Naive thymus-derived CD4-positive, alpha-beta T cell (primary cell): ENCODE measurements at regions not wholly inside any gene's neighbourhood (a gene's known extent, or its start where the extent isn't known, plus 50 kb on each side); places are given as distances from the start of the nearest gene placed in this dataset.

ENCODE experiments used
- ATAC-seq: fragments of 150-1000 bp; cut with Tn5 transposase; 2 replicates; pipeline ENCODE4 v1.10.0; 2021; ENCODE audit warnings: mild to moderate bottlenecking, moderate library complexity
- CTCF ChIA-PET: fragments of 350-600 bp; sonication (Branson Sonifier 250); formaldehyde crosslinking; loops from one replicate; lab custom pipeline; 2021; ENCODE audit warnings: antibody characterized with exemption; lab: Charles Lee
- POLR2A ChIA-PET: fragments of 350-600 bp; sonication (Branson Sonifier 250); formaldehyde crosslinking; loops from one replicate; lab custom pipeline; 2021; ENCODE audit warnings: antibody characterized with exemption, inconsistent platforms; lab: Charles Lee
- DNase-seq, 9 donors: peaks; one replicate each; pipeline versions ENCODE4 v3.0.0 to v3.0.0-alpha.2; 2020 to 2022; ENCODE audit warnings: mixed read lengths in 1 of 9
- H3K27ac ChIP-seq: one replicate; pipeline ENCODE4 v1.7.0; 2013; ENCODE audit warnings: mild to moderate bottlenecking, low read depth, low read length, moderate library complexity
- H3K27me3 ChIP-seq, 2 donors: one replicate each; pipeline ENCODE4 v1.7.0; 2013; ENCODE audit warnings: low read length in 2 of 2, mild to moderate bottlenecking in 2 of 2, moderate library complexity in 2 of 2; ENCODE audit not compliant: control insufficient read depth in 2 of 2, insufficient read depth in 2 of 2
- H3K36me3 ChIP-seq, 3 experiments: 1 replicate in 2 of 3; 2 replicates in 1 of 3; pipeline ENCODE4 v1.7.0; 2013; ENCODE audit warnings: low read length in 3 of 3, mild to moderate bottlenecking in 3 of 3, moderate library complexity in 1 of 3; ENCODE audit not compliant: insufficient read depth in 3 of 3, control insufficient read depth in 2 of 3
- H3K4me1 ChIP-seq, 2 donors: one replicate each; pipeline ENCODE4 v1.7.0; 2013; ENCODE audit warnings: low read length in 2 of 2, mild to moderate bottlenecking in 2 of 2, moderate library complexity in 1 of 2; ENCODE audit not compliant: control insufficient read depth in 2 of 2, insufficient read depth in 2 of 2
- H3K4me3 ChIP-seq: 2 replicates; pipeline ENCODE4 v1.7.0; 2013; ENCODE audit warnings: mild to moderate bottlenecking, low read length
- H3K9me3 ChIP-seq, 3 experiments: 1 replicate in 2 of 3; 2 replicates in 1 of 3; pipeline ENCODE4 v1.7.0; 2013; ENCODE audit warnings: low read length in 3 of 3; ENCODE audit not compliant: control insufficient read depth in 2 of 3
- H3K27ac Mint-ChIP-seq, 9 donors: one replicate each; pipeline ENCODE4 v1.8.0; 2020 to 2022; ENCODE audit warnings: mixed read lengths in 9 of 9, mild to moderate bottlenecking in 8 of 9, moderate library complexity in 5 of 9, inconsistent platforms in 2 of 9
- H3K27me3 Mint-ChIP-seq, 5 donors: one replicate each; pipeline ENCODE4 v1.8.0; 2021 to 2022; ENCODE audit warnings: mixed read lengths in 5 of 5, mild to moderate bottlenecking in 1 of 5
- H3K36me3 Mint-ChIP-seq, 5 donors: one replicate each; pipeline ENCODE4 v1.8.0; 2020 to 2022; ENCODE audit warnings: mixed read lengths in 5 of 5, mild to moderate bottlenecking in 3 of 5, inconsistent platforms in 1 of 5
- H3K4me1 Mint-ChIP-seq, 7 donors: one replicate each; pipeline ENCODE4 v1.8.0; 2020 to 2022; ENCODE audit warnings: mixed read lengths in 7 of 7, mild to moderate bottlenecking in 3 of 7, inconsistent platforms in 1 of 7
- H3K4me3 Mint-ChIP-seq, 10 donors: one replicate each; pipeline ENCODE4 v1.8.0; 2020 to 2022; ENCODE audit warnings: mild to moderate bottlenecking in 10 of 10, mixed read lengths in 10 of 10, moderate library complexity in 6 of 10, inconsistent platforms in 2 of 10
- H3K9me3 Mint-ChIP-seq, 11 donors: one replicate each; pipeline ENCODE4 v1.8.0; 2020 to 2022; ENCODE audit warnings: mixed read lengths in 11 of 11, mild to moderate bottlenecking in 4 of 11, inconsistent platforms in 1 of 11, moderate library complexity in 1 of 11
- intact Hi-C, 2 donors: fragments of 100-400 bp; cut with micrococcal nuclease; formaldehyde crosslinking; loops; one replicate each; pipeline ENCODE4 v1.15.1; 2023

GRCh38 chr22:48316257-48317250, 1511.1 kb downstream of the BRD1 start:
- Mint-ChIP-seq H3K9me3 (peaks cover 0 to 26% (median 10%) of the 10 kb centered on the region in 11 donors), H3K4me3 (no peak overlapping the region), H3K36me3 (peaks cover 0 to 4% (median 0%) of the 10 kb centered on the region in 5 donors), H3K27me3 (peaks cover 0 to 6% (median 0%) of the 10 kb centered on the region in 5 donors), H3K4me1 (no peaks in the 10 kb centered on the region), H3K27ac (no peak overlapping the region)
- H3K36me3 ChIP-seq, result no peaks in the 10 kb centered on the region
- intact Hi-C loops, result no loop called here
- no peak overlapping the region for H3K27ac ChIP-seq
- H3K9me3 ChIP-seq, result no peaks in the 10 kb centered on the region
- no peak overlapping the region for H3K4me3 ChIP-seq
- CTCF ChIA-PET, result no interaction called here
- H3K4me1 ChIP-seq, result no peaks in the 10 kb centered on the region
- POLR2A ChIA-PET, result no interaction called here
- no peak for ATAC-seq
- peak in 1 of 9 donors; percentile 8 for DNase-seq
- H3K27me3 ChIP-seq, result no peaks in the 10 kb centered on the region

GRCh38 chr22:48315439-48316256, 1512.0 kb downstream of the BRD1 start:
- Histone ChIP-seq H3K36me3 (no peaks in the 10 kb centered on the region), H3K27me3 (no peaks in the 10 kb centered on the region), H3K9me3 (peaks cover 0 to 2% (median 0%) of the 10 kb centered on the region in 3 experiments), H3K4me3 (no peak overlapping the region), H3K27ac (no peak overlapping the region), H3K4me1 (no peaks in the 10 kb centered on the region)
- intact Hi-C loops, result no loop called here
- Mint-ChIP-seq H3K27me3 (peaks cover 0 to 6% (median 0%) of the 10 kb centered on the region in 5 donors), H3K4me1 (no peaks in the 10 kb centered on the region), H3K36me3 (peaks cover 0 to 4% (median 0%) of the 10 kb centered on the region in 5 donors), H3K9me3 (peaks cover 0 to 36% (median 10%) of the 10 kb centered on the region in 11 donors), H3K4me3 (no peak overlapping the region), H3K27ac (no peak overlapping the region)
- no peak for DNase-seq
- POLR2A ChIA-PET, result no interaction called here
- no peak for ATAC-seq
- CTCF ChIA-PET, result no interaction called here

GRCh38 chr22:48314073-48314472, 1513.6 kb downstream of the BRD1 start:
- no peak for ATAC-seq
- Histone ChIP-seq H3K9me3 (peaks cover 0 to 4% (median 0%) of the 10 kb centered on the region in 3 experiments), H3K36me3 (no peaks in the 10 kb centered on the region), H3K27me3 (no peaks in the 10 kb centered on the region), H3K4me1 (no peaks in the 10 kb centered on the region), H3K27ac (no peak overlapping the region), H3K4me3 (no peak overlapping the region)
- peaks cover 0 to 6% (median 0%) of the 10 kb centered on the region in 5 donors for H3K27me3 Mint-ChIP-seq
- ChIA-PET CTCF (no interaction called here), POLR2A (no interaction called here)
- H3K9me3 Mint-ChIP-seq, result peaks cover 0 to 45% (median 12%) of the 10 kb centered on the region in 11 donors
- no peak overlapping the region for H3K4me3 Mint-ChIP-seq
- DNase-seq, result no peak
- no peak overlapping the region for H3K27ac Mint-ChIP-seq
- no peaks in the 10 kb centered on the region for H3K4me1 Mint-ChIP-seq
- intact Hi-C loops, result no loop called here
- H3K36me3 Mint-ChIP-seq, result peaks cover 0 to 4% (median 0%) of the 10 kb centered on the region in 5 donors

GRCh38 chr22:48313175-48313830, 1514.4 kb downstream of the BRD1 start:
- H3K4me3 Mint-ChIP-seq, result peak overlapping the region in 1 of 10 donors; percentile 20
- peaks cover 0 to 4% (median 0%) of the 10 kb centered on the region in 3 experiments for H3K9me3 ChIP-seq
- H3K27ac ChIP-seq, result no peak overlapping the region
- no peak for ATAC-seq
- no peak overlapping the region for H3K4me3 ChIP-seq
- H3K36me3 ChIP-seq, result no peaks in the 10 kb centered on the region
- DNase-seq, result no peak
- H3K27me3 ChIP-seq, result no peaks in the 10 kb centered on the region
- H3K27me3 Mint-ChIP-seq, result peaks cover 0 to 6% (median 0%) of the 10 kb centered on the region in 5 donors
- no peak overlapping the region for H3K27ac Mint-ChIP-seq
- no peaks in the 10 kb centered on the region for H3K4me1 Mint-ChIP-seq
- no peaks in the 10 kb centered on the region for H3K4me1 ChIP-seq
- POLR2A ChIA-PET, result no interaction called here
- intact Hi-C loops, result no loop called here
- CTCF ChIA-PET, result no interaction called here
- H3K36me3 Mint-ChIP-seq, result peaks cover 0 to 4% (median 0%) of the 10 kb centered on the region in 5 donors
- H3K9me3 Mint-ChIP-seq, result peaks cover 0 to 45% (median 12%) of the 10 kb centered on the region in 11 donors

- no peaks in the 10 kb centered on the region for H3K4me1 ChIP-seq
- no peak overlapping the region for H3K27ac ChIP-seq
- ChIA-PET POLR2A (no interaction called here), CTCF (no interaction called here)
- ATAC-seq, result no peak
- H3K27ac Mint-ChIP-seq, result no peak overlapping the region
- no peak overlapping the region for H3K4me3 ChIP-seq
- H3K27me3 ChIP-seq, result no peaks in the 10 kb centered on the region
- H3K9me3 Mint-ChIP-seq, result peaks cover 0 to 45% (median 12%) of the 10 kb centered on the region in 11 donors
- no peaks in the 10 kb centered on the region for H3K36me3 ChIP-seq
- peaks cover 0 to 4% (median 0%) of the 10 kb centered on the region in 5 donors for H3K36me3 Mint-ChIP-seq
- peaks cover 0 to 4% (median 0%) of the 10 kb centered on the region in 3 experiments for H3K9me3 ChIP-seq
- H3K27me3 Mint-ChIP-seq, result peaks cover 0 to 6% (median 0%) of the 10 kb centered on the region in 5 donors
- intact Hi-C loops, result no loop called here
- no peaks in the 10 kb centered on the region for H3K4me1 Mint-ChIP-seq
- no peak overlapping the region for H3K4me3 Mint-ChIP-seq
- no peak for DNase-seq
Measured at GRCh38 chr22:48310740-48311139, 1516.9 kb downstream of the BRD1 start.

- H3K27ac ChIP-seq, result no peak overlapping the region
- H3K36me3 ChIP-seq, result no peaks in the 10 kb centered on the region
- H3K27me3 ChIP-seq, result no peaks in the 10 kb centered on the region
- ATAC-seq (no peak), DNase-seq (no peak)
- no peaks in the 10 kb centered on the region for H3K4me1 ChIP-seq
- H3K4me3 ChIP-seq, result no peak overlapping the region
- peaks cover 0 to 4% (median 0%) of the 10 kb centered on the region in 3 experiments for H3K9me3 ChIP-seq
- peaks cover 0 to 4% (median 0%) of the 10 kb centered on the region in 5 donors for H3K36me3 Mint-ChIP-seq
- H3K27me3 Mint-ChIP-seq, result peaks cover 0 to 6% (median under 1%) of the 10 kb centered on the region in 5 donors
- no peaks in the 10 kb centered on the region for H3K4me1 Mint-ChIP-seq
- ChIA-PET POLR2A (no interaction called here), CTCF (no interaction called here)
- intact Hi-C loops, result no loop called here
- no peak overlapping the region for H3K27ac Mint-ChIP-seq
- H3K4me3 Mint-ChIP-seq, result no peak overlapping the region
- H3K9me3 Mint-ChIP-seq, result peaks cover 0 to 45% (median 12%) of the 10 kb centered on the region in 11 donors
Measured at GRCh38 chr22:48310289-48310688, 1517.4 kb downstream of the BRD1 start.
